CD4-positive, alpha-beta T cell treated with Interleukin-17A for 4 hours (primary cell): ENCODE measurements at regions not wholly inside any gene's neighbourhood (a gene's known extent, or its start where the extent isn't known, plus 50 kb on each side); places are given as distances from the start of the nearest gene placed in this dataset.

Source experiments
- DNase-seq: peaks from one replicate; pipeline ENCODE4 v3.0.0-alpha.2; 2020; ENCODE audit warnings: mixed read lengths

- DNase-seq = no peak
These were observed 261.1 kb upstream of the CITED2 start for GRCh38 chr6:139635401-139636130.

GRCh38 chr6:139632840-139633239, 258.4 kb upstream of the CITED2 start:
- no peak for DNase-seq

GRCh38 chr6:139628270-139628669, 253.8 kb upstream of the CITED2 start:
- DNase-seq = no peak

- no peak for DNase-seq
These were observed 252.6 kb upstream of the CITED2 start for GRCh38 chr6:139627091-139627490.

- DNase-seq = no peak
These were observed 251.8 kb upstream of the CITED2 start for GRCh38 chr6:139625998-139626975.

GRCh38 chr6:139625081-139625939, 250.9 kb upstream of the CITED2 start:
- DNase-seq = no peak

- DNase-seq = no peak
These were observed 248.9 kb upstream of the CITED2 start for GRCh38 chr6:139623372-139623771.

GRCh38 chr6:139613496-139613895, 239.0 kb upstream of the CITED2 start:
- DNase-seq = no peak

GRCh38 chr6:139612135-139612465, 237.7 kb upstream of the CITED2 start:
- no peak for DNase-seq

- DNase-seq = no peak
These were observed 237.1 kb upstream of the CITED2 start for GRCh38 chr6:139611327-139612134.

- DNase-seq = no peak
These were observed 234.2 kb upstream of the CITED2 start for GRCh38 chr6:139608466-139609261.

GRCh38 chr6:139605350-139605749, 230.9 kb upstream of the CITED2 start:
- no peak for DNase-seq

- no peak for DNase-seq
These were observed 229.1 kb upstream of the CITED2 start for GRCh38 chr6:139603581-139603980.

GRCh38 chr6:139602577-139602976, 228.1 kb upstream of the CITED2 start:
- DNase-seq = no peak

- no peak for DNase-seq
These were observed 226.5 kb upstream of the CITED2 start for GRCh38 chr6:139600919-139601475.

- DNase-seq = no peak
These were observed 225.9 kb upstream of the CITED2 start for GRCh38 chr6:139600343-139600742.

GRCh38 chr6:139597771-139598755, 223.6 kb upstream of the CITED2 start:
- no peak for DNase-seq

GRCh38 chr6:139597087-139597763, 222.8 kb upstream of the CITED2 start:
- DNase-seq = no peak

- no peak for DNase-seq
These were observed 220.7 kb upstream of the CITED2 start for GRCh38 chr6:139595183-139595582.
